Common myeloid progenitor, CD34-positive (primary cell): ENCODE measurements at regions not wholly inside any gene's neighbourhood (a gene's known extent, or its start where the extent isn't known, plus 50 kb on each side); places are given as distances from the start of the nearest gene placed in this dataset.
"Not testable (repeated sequence)": the region's sequence is repeated elsewhere in the genome, so short reads cannot be mapped to it uniquely, and the experiment has no call there.

Experiments
- CTCF ChIA-PET: fragments of 350-600 bp; sonication (Branson Sonifier 250); formaldehyde crosslinking; loops from one replicate; lab custom pipeline; 2021; ENCODE audit warnings: antibody characterized with exemption; lab: Charles Lee
- POLR2A ChIA-PET: fragments of 350-600 bp; sonication (Branson Sonifier 250); formaldehyde crosslinking; loops from one replicate; lab custom pipeline; 2021; ENCODE audit warnings: antibody characterized with exemption; lab: Charles Lee
- DNase-seq, 3 donors: peaks; one replicate each; pipeline versions ENCODE4 v3.0.0 to v3.0.0-alpha.2; 2013
- H3K27ac ChIP-seq, 2 experiments: 1 replicate in 1 of 2; 2 replicates in 1 of 2; pipeline ENCODE4 v1.7.0; 2013; ENCODE audit warnings: inconsistent platforms in 2 of 2, low read length in 2 of 2, mild to moderate bottlenecking in 2 of 2, low read depth in 1 of 2, moderate library complexity in 1 of 2; ENCODE audit not compliant: severe bottlenecking in 2 of 2, insufficient read depth in 1 of 2, poor library complexity in 1 of 2
- H3K27me3 ChIP-seq, 5 experiments: replicated peaks in 2 of 5; 1 replicate in 3 of 5; 2 replicates in 2 of 5; pipeline versions ENCODE4 v1.6.1 to v1.7.0; 2013; ENCODE audit warnings: low read length in 4 of 5, mild to moderate bottlenecking in 2 of 5, moderate library complexity in 2 of 5, inconsistent platforms in 1 of 5; ENCODE audit not compliant: insufficient read depth in 5 of 5, control insufficient read depth in 4 of 5
- H3K36me3 ChIP-seq, 4 experiments: 1 replicate in 2 of 4; 2 replicates in 2 of 4; pipeline versions ENCODE4 v1.6.1 to v1.7.0; 2013; ENCODE audit warnings: low read length in 3 of 4, control low read depth in 1 of 4, mild to moderate bottlenecking in 1 of 4; ENCODE audit not compliant: control insufficient read depth in 4 of 4, insufficient read depth in 4 of 4
- H3K4me1 ChIP-seq, 4 experiments: 1 replicate in 3 of 4; 2 replicates in 1 of 4; pipeline versions ENCODE4 v1.6.1 to v1.7.1; 2013; ENCODE audit warnings: low read length in 3 of 4, mild to moderate bottlenecking in 3 of 4, control low read depth in 1 of 4, inconsistent platforms in 1 of 4, moderate library complexity in 1 of 4; ENCODE audit not compliant: control insufficient read depth in 4 of 4, insufficient read depth in 4 of 4; ENCODE audit errors: control extremely low read depth in 1 of 4
- H3K4me3 ChIP-seq, 7 experiments: 1 replicate in 4 of 7; 2 replicates in 3 of 7; pipeline versions ENCODE4 v1.5.1 to v1.7.0; 2013; ENCODE audit warnings: mild to moderate bottlenecking in 7 of 7, low read length in 6 of 7, moderate library complexity in 6 of 7, inconsistent platforms in 2 of 7, low read depth in 2 of 7, control low read depth in 1 of 7; ENCODE audit not compliant: insufficient read depth in 4 of 7, control insufficient read depth in 1 of 7; ENCODE audit errors: extremely low read depth in 1 of 7
- H3K9me3 ChIP-seq, 5 experiments: 1 replicate in 4 of 5; 2 replicates in 1 of 5; pipeline versions ENCODE4 v1.6.1 to v1.7.1; 2013; ENCODE audit warnings: low read length in 4 of 5, mild to moderate bottlenecking in 2 of 5, inconsistent platforms in 1 of 5, low read depth in 1 of 5, moderate library complexity in 1 of 5; ENCODE audit not compliant: control insufficient read depth in 4 of 5, insufficient read depth in 2 of 5; ENCODE audit errors: control extremely low read depth in 1 of 5
- WGBS: methylation state at CpG from one replicate; pipeline ENCODE4 v1.1.5; 2013; ENCODE audit not compliant: insufficient coverage; 5-methylcytosine and 5-hydroxymethylcytosine counted together

- CTCF ChIA-PET: no interaction called here
Observed at GRCh38 chrX:84737471-84737871, 235.2 kb upstream of the HDX start.

GRCh38 chrX:84747516-84747915, 245.3 kb upstream of the HDX start:
- H3K4me1 ChIP-seq: no peaks in the 10 kb centered on the region
- WGBS: 93% methylated on average over 2 of the region's 5 CpGs
- CTCF ChIA-PET: no interaction called here
- no peaks in the 10 kb centered on the region for H3K9me3 ChIP-seq
- no peak overlapping the region for H3K4me3 ChIP-seq
- POLR2A ChIA-PET: no interaction called here
- no peaks in the 10 kb centered on the region for H3K36me3 ChIP-seq
- H3K27ac ChIP-seq: no peak overlapping the region
- H3K27me3 ChIP-seq: no peaks in the 10 kb centered on the region
- DNase-seq: no peak

More at GRCh38 chrX:84737471-84737871, 235.2 kb upstream of the HDX start:
- Histone ChIP-seq H3K36me3 (no peaks in the 10 kb centered on the region), H3K27me3 (no peaks in the 10 kb centered on the region), H3K4me3 (no peak overlapping the region), H3K27ac (no peak overlapping the region), H3K9me3 (no peaks in the 10 kb centered on the region), H3K4me1 (peaks cover 0 to 10% (median 0%) of the 10 kb centered on the region in 4 experiments)
- DNase-seq: no peak
- WGBS: 75% methylated on average over 2 of the region's 4 CpGs
- POLR2A ChIA-PET: no interaction called here

- CTCF ChIA-PET: no interaction called here
- Histone ChIP-seq H3K4me1 (no peaks in the 10 kb centered on the region), H3K27ac (no peak overlapping the region), H3K4me3 (no peak overlapping the region), H3K36me3 (no peaks in the 10 kb centered on the region), H3K27me3 (no peaks in the 10 kb centered on the region), H3K9me3 (no peaks in the 10 kb centered on the region)
- no peak for DNase-seq
- POLR2A ChIA-PET: no interaction called here
- 100% methylated on average over 1 of the region's 6 CpGs for WGBS
Observed at GRCh38 chrX:84748965-84749656, 246.9 kb upstream of the HDX start.

GRCh38 chrX:84760560-84760959, 243.1 kb upstream of the APOOL start:
- ChIA-PET CTCF (no interaction called here), POLR2A (no interaction called here)
- no peak overlapping the region for H3K27ac ChIP-seq
- 50% methylated on average over 1 of the region's 1 CpG for WGBS
- no peak overlapping the region for H3K4me3 ChIP-seq
- H3K36me3 ChIP-seq: no peaks in the 10 kb centered on the region
- DNase-seq: no peak
- H3K27me3 ChIP-seq: no peaks in the 10 kb centered on the region
- no peaks in the 10 kb centered on the region for H3K9me3 ChIP-seq
- no peaks in the 10 kb centered on the region for H3K4me1 ChIP-seq

GRCh38 chrX:84796321-84796720, 207.4 kb upstream of the APOOL start:
- DNase-seq: no peak
- Histone ChIP-seq H3K27me3 (peaks cover 0 to under 1% (median 0%) of the 10 kb centered on the region in 5 experiments), H3K4me1 (no peaks in the 10 kb centered on the region), H3K4me3 (no peak overlapping the region), H3K27ac (no peak overlapping the region), H3K9me3 (peaks cover 0 to 1% (median 0%) of the 10 kb centered on the region in 5 experiments), H3K36me3 (no peaks in the 10 kb centered on the region)
- POLR2A ChIA-PET: no interaction called here
- WGBS: no CpG with 5 or more reads among the region's 1 CpG
- CTCF ChIA-PET: no interaction called here

- Histone ChIP-seq H3K27me3 (no peaks in the 10 kb centered on the region), H3K27ac (no peak overlapping the region), H3K4me3 (no peak overlapping the region), H3K9me3 (no peaks in the 10 kb centered on the region), H3K36me3 (no peaks in the 10 kb centered on the region), H3K4me1 (no peaks in the 10 kb centered on the region)
- ChIA-PET CTCF (no interaction called here), POLR2A (no interaction called here)
- no peak for DNase-seq
Observed at GRCh38 chrX:84830836-84831235, 172.8 kb upstream of the APOOL start.

- DNase-seq, H3K27me3 ChIP-seq, H3K36me3 ChIP-seq, H3K9me3 ChIP-seq, POLR2A ChIA-PET, CTCF ChIA-PET, H3K4me1 ChIP-seq, H3K27ac ChIP-seq, H3K4me3 ChIP-seq: not testable (repeated sequence)
- no CpG with 5 or more reads among the region's 1 CpG for WGBS
Observed at GRCh38 chrX:84846541-84846940, 157.1 kb upstream of the APOOL start.
